ENCODE measurements at regions not wholly inside any gene's neighbourhood (a gene's known extent, or its start where the extent isn't known, plus 50 kb on each side); places are given as distances from the start of the nearest gene placed in this dataset.

GRCh38 chr22:42330170-42330569 lies 59.7 kb upstream of the TCF20 start:
- DNase-seq (ENCODE audit: low read depth, low spot score), result no peak
- no peak overlapping the region for H3K9ac ChIP-seq (ENCODE audit: insufficient read length)
- no peak overlapping the region for H3K27ac ChIP-seq
- no peak overlapping the region for H3K4me3 ChIP-seq
- no peaks in the 10 kb centered on the region for H3K36me3 ChIP-seq (ENCODE audit: insufficient read depth, low read length)
- no peaks in the 10 kb centered on the region for H3K9me3 ChIP-seq (ENCODE audit: low read depth, low read length)
- TF ChIP-seq EZH2 (IDR thresholded peaks at IDR 0.05) (no peak), FOXP2 (optimal IDR thresholded peaks at IDR 0.05; ENCODE audit: control extremely low read depth, extremely low read length, insufficient read depth) (no peak), POLR2AphosphoS5 (IDR thresholded peaks at IDR 0.05; ENCODE audit: borderline replicate concordance, low read depth, low read length) (no peak)

GRCh38 chr22:42329504-42329903 lies 59.1 kb upstream of the TCF20 start:
- H3K9ac ChIP-seq (ENCODE audit: insufficient read length), result no peak overlapping the region
- H3K9me3 ChIP-seq (ENCODE audit: low read depth, low read length), result no peaks in the 10 kb centered on the region
- TF ChIP-seq FOXP2 (optimal IDR thresholded peaks at IDR 0.05; ENCODE audit: control extremely low read depth, extremely low read length, insufficient read depth) (no peak), EZH2 (IDR thresholded peaks at IDR 0.05) (no peak), POLR2AphosphoS5 (IDR thresholded peaks at IDR 0.05; ENCODE audit: borderline replicate concordance, low read depth, low read length) (no peak)
- no peak for DNase-seq (ENCODE audit: low read depth, low spot score)
- no peaks in the 10 kb centered on the region for H3K36me3 ChIP-seq (ENCODE audit: insufficient read depth, low read length)
- H3K4me3 ChIP-seq, result no peak overlapping the region
- H3K27ac ChIP-seq, result no peak overlapping the region

- TF ChIP-seq FOXP2 (optimal IDR thresholded peaks at IDR 0.05; ENCODE audit: control extremely low read depth, extremely low read length, insufficient read depth), result no peak
- no peak for TF ChIP-seq POLR2AphosphoS5 (IDR thresholded peaks at IDR 0.05; ENCODE audit: borderline replicate concordance, low read depth, low read length)
- TF ChIP-seq EZH2 (IDR thresholded peaks at IDR 0.05), result no peak
- Histone ChIP-seq H3K36me3 (ENCODE audit: insufficient read depth, low read length) (no peaks in the 10 kb centered on the region), H3K27ac (no peak overlapping the region), H3K9me3 (ENCODE audit: low read depth, low read length) (no peaks in the 10 kb centered on the region), H3K9ac (ENCODE audit: insufficient read length) (no peak overlapping the region), H3K4me3 (no peak overlapping the region)
- no peak for DNase-seq (ENCODE audit: low read depth, low spot score)
Observed at GRCh38 chr22:42328784-42329145, 58.3 kb upstream of the TCF20 start.

- Histone ChIP-seq H3K9ac (ENCODE audit: insufficient read length) (no peak overlapping the region), H3K27ac (no peak overlapping the region)
Observed at GRCh38 chr22:42328130-42328783, 57.8 kb upstream of the TCF20 start.

GRCh38 chr22:42327462-42328129 lies 57.1 kb upstream of the TCF20 start:
- Histone ChIP-seq H3K9ac (ENCODE audit: insufficient read length) (no peak overlapping the region), H3K4me3 (no peak overlapping the region), H3K9me3 (ENCODE audit: low read depth, low read length) (no peaks in the 10 kb centered on the region), H3K27ac (no peak overlapping the region), H3K36me3 (ENCODE audit: insufficient read depth, low read length) (no peaks in the 10 kb centered on the region)
- no peak for TF ChIP-seq EZH2 (IDR thresholded peaks at IDR 0.05)
- no peak for TF ChIP-seq FOXP2 (optimal IDR thresholded peaks at IDR 0.05; ENCODE audit: control extremely low read depth, extremely low read length, insufficient read depth)
- TF ChIP-seq POLR2AphosphoS5 (IDR thresholded peaks at IDR 0.05; ENCODE audit: borderline replicate concordance, low read depth, low read length), result no peak
- DNase-seq (ENCODE audit: low read depth, low spot score), result no peak

More at GRCh38 chr22:42328130-42328783, 57.8 kb upstream of the TCF20 start:
- no peaks in the 10 kb centered on the region for H3K36me3 ChIP-seq (ENCODE audit: insufficient read depth, low read length)
- no peaks in the 10 kb centered on the region for H3K9me3 ChIP-seq (ENCODE audit: low read depth, low read length)
- no peak for TF ChIP-seq POLR2AphosphoS5 (IDR thresholded peaks at IDR 0.05; ENCODE audit: borderline replicate concordance, low read depth, low read length)
- no peak overlapping the region for H3K4me3 ChIP-seq
- DNase-seq (ENCODE audit: low read depth, low spot score), result no peak

- DNase-seq (ENCODE audit: low read depth, low spot score), result no peak
- Histone ChIP-seq H3K9ac (ENCODE audit: insufficient read length) (no peak overlapping the region), H3K4me3 (no peak overlapping the region), H3K27ac (no peak overlapping the region), H3K9me3 (ENCODE audit: low read depth, low read length) (no peaks in the 10 kb centered on the region), H3K36me3 (ENCODE audit: insufficient read depth, low read length) (no peaks in the 10 kb centered on the region)
- TF ChIP-seq EZH2 (IDR thresholded peaks at IDR 0.05) (no peak), FOXP2 (optimal IDR thresholded peaks at IDR 0.05; ENCODE audit: control extremely low read depth, extremely low read length, insufficient read depth) (no peak), POLR2AphosphoS5 (IDR thresholded peaks at IDR 0.05; ENCODE audit: borderline replicate concordance, low read depth, low read length) (no peak)
Observed at GRCh38 chr22:42326801-42327200, 56.3 kb upstream of the TCF20 start.

- Histone ChIP-seq H3K36me3 (ENCODE audit: insufficient read depth, low read length) (no peaks in the 10 kb centered on the region), H3K4me3 (no peak overlapping the region), H3K9me3 (ENCODE audit: low read depth, low read length) (no peaks in the 10 kb centered on the region), H3K27ac (no peak overlapping the region), H3K9ac (ENCODE audit: insufficient read length) (no peak overlapping the region)
- no peak for TF ChIP-seq EZH2 (IDR thresholded peaks at IDR 0.05)
- TF ChIP-seq POLR2AphosphoS5 (IDR thresholded peaks at IDR 0.05; ENCODE audit: borderline replicate concordance, low read depth, low read length), result no peak
- no peak for TF ChIP-seq FOXP2 (optimal IDR thresholded peaks at IDR 0.05; ENCODE audit: control extremely low read depth, extremely low read length, insufficient read depth)
- DNase-seq (ENCODE audit: low read depth, low spot score), result no peak
Observed at GRCh38 chr22:42326301-42326700, 55.8 kb upstream of the TCF20 start.

GRCh38 chr22:42324990-42325710 lies 54.7 kb upstream of the TCF20 start:
- Histone ChIP-seq H3K4me3 (peak overlapping the region; percentile 24), H3K9me3 (ENCODE audit: low read depth, low read length) (no peaks in the 10 kb centered on the region), H3K27ac (no peak overlapping the region), H3K36me3 (ENCODE audit: insufficient read depth, low read length) (no peaks in the 10 kb centered on the region), H3K9ac (ENCODE audit: insufficient read length) (no peak overlapping the region)
- no peak for DNase-seq (ENCODE audit: low read depth, low spot score)
- peak; percentile 8 for TF ChIP-seq FOXP2 (optimal IDR thresholded peaks at IDR 0.05; ENCODE audit: control extremely low read depth, extremely low read length, insufficient read depth)
- no peak for TF ChIP-seq EZH2 (IDR thresholded peaks at IDR 0.05)
